RWPE2 (cell line): ENCODE measurements at regions not wholly inside any gene's neighbourhood (a gene's known extent, or its start where the extent isn't known, plus 50 kb on each side); places are given as distances from the start of the nearest gene placed in this dataset.

ENCODE experiments used
- ATAC-seq: fragments of 200-7000 bp; cut with Tn5 transposase; 3 replicates; pipeline ENCODE4 v1.9.1; 2021; ENCODE audit warnings: low read depth
- DNase-seq: peaks from one replicate; pipeline ENCODE4 v3.0.0-alpha.2; 2020; ENCODE audit warnings: low spot score
- H3K27ac ChIP-seq: fragments of 450-650 bp; 2 replicates; pipeline ENCODE4 v1.5.1; 2017; ENCODE audit warnings: mild to moderate bottlenecking; ENCODE audit not compliant: poor library complexity, severe bottlenecking
- H3K27me3 ChIP-seq: fragments of 250-450 bp; sonication (Bioruptor Pico); 2 replicates; pipeline ENCODE4 v1.5.1; 2021; ENCODE audit warnings: mild to moderate bottlenecking, moderate library complexity; ENCODE audit not compliant: insufficient read depth, poor library complexity, severe bottlenecking
- H3K36me3 ChIP-seq: fragments of 250-450 bp; sonication (Bioruptor Pico); 2 replicates; pipeline ENCODE4 v1.5.1; 2020; ENCODE audit warnings: low read depth, mild to moderate bottlenecking, moderate library complexity
- H3K4me1 ChIP-seq: fragments of 250-450 bp; sonication (Bioruptor Pico); 2 replicates; pipeline ENCODE4 v1.5.1; 2021; ENCODE audit warnings: mild to moderate bottlenecking, moderate library complexity; ENCODE audit not compliant: insufficient read depth, poor library complexity, severe bottlenecking
- H3K4me3 ChIP-seq: fragments of 250-450 bp; sonication (Bioruptor Pico); 2 replicates; pipeline ENCODE4 v1.5.1; 2021; ENCODE audit warnings: mild to moderate bottlenecking, moderate library complexity; ENCODE audit not compliant: severe bottlenecking
- H3K9me3 ChIP-seq: fragments of 250-450 bp; sonication (Bioruptor Pico); 2 replicates; pipeline ENCODE4 v1.5.1; 2021; ENCODE audit warnings: mild to moderate bottlenecking, moderate library complexity; ENCODE audit not compliant: severe bottlenecking
- TF ChIP-seq, protein P1 (sequence below): fragments of 450-650 bp; IDR thresholded peaks from one replicate; pipeline ENCODE4 v1.5.1; 2017; ENCODE audit warnings: mild to moderate bottlenecking, moderate library complexity; ENCODE audit not compliant: poor library complexity, severe bottlenecking

DNA sequence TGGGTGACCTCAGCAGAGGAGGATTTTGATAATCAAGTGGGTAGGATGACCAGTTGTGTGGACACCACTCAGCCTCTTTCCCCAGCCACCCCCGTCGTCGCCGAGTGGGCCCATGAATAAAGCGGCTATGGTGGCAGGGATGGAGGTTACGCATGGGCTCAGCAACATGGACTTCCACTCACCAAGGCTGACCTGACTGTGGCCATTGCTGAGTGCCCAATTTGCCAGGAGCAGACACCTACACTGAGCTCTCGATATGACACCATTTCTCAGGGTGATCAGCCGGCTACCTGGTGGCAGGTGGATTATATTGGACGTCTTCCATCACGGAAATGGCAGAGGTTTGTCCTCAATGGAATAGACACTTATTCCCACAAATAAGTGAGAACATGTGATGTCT lies 361.3 kb downstream of the KLHL4 start:
- TF ChIP-seq, protein P1, sequence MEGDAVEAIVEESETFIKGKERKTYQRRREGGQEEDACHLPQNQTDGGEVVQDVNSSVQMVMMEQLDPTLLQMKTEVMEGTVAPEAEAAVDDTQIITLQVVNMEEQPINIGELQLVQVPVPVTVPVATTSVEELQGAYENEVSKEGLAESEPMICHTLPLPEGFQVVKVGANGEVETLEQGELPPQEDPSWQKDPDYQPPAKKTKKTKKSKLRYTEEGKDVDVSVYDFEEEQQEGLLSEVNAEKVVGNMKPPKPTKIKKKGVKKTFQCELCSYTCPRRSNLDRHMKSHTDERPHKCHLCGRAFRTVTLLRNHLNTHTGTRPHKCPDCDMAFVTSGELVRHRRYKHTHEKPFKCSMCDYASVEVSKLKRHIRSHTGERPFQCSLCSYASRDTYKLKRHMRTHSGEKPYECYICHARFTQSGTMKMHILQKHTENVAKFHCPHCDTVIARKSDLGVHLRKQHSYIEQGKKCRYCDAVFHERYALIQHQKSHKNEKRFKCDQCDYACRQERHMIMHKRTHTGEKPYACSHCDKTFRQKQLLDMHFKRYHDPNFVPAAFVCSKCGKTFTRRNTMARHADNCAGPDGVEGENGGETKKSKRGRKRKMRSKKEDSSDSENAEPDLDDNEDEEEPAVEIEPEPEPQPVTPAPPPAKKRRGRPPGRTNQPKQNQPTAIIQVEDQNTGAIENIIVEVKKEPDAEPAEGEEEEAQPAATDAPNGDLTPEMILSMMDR: no peak
- no peak for ATAC-seq
- Histone ChIP-seq H3K4me3 (no peak overlapping the region), H3K36me3 (no peaks in the 10 kb centered on the region), H3K27me3 (no peaks in the 10 kb centered on the region), H3K4me1 (no peaks in the 10 kb centered on the region), H3K27ac (no peak overlapping the region), H3K9me3 (no peaks in the 10 kb centered on the region)
- no peak for DNase-seq

DNA sequence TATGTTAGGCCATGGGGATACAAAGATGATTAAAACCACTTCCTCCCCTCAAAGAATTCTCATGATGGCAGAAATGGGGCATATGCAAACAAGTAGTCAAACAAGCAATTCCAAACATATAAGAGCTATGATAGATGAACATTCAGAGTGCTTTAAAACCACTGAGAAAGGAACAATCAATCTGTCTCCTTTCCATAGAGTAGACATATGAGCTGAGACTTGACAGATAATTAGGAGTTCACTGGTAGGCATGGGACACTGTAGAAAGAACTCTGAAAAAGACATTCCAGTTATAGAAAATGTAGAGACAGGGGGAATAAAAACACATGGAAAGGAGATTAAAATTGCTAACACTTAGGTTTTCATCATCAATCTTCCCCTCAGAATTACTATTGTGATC lies 372.8 kb downstream of the KLHL4 start:
- DNase-seq (no peak), ATAC-seq (no peak)
- H3K4me3 ChIP-seq: no peak overlapping the region
- H3K36me3 ChIP-seq: no peaks in the 10 kb centered on the region
- TF ChIP-seq, protein P1: no peak
- no peak overlapping the region for H3K27ac ChIP-seq
- no peaks in the 10 kb centered on the region for H3K27me3 ChIP-seq
- H3K9me3 ChIP-seq: no peaks in the 10 kb centered on the region
- no peaks in the 10 kb centered on the region for H3K4me1 ChIP-seq

DNA sequence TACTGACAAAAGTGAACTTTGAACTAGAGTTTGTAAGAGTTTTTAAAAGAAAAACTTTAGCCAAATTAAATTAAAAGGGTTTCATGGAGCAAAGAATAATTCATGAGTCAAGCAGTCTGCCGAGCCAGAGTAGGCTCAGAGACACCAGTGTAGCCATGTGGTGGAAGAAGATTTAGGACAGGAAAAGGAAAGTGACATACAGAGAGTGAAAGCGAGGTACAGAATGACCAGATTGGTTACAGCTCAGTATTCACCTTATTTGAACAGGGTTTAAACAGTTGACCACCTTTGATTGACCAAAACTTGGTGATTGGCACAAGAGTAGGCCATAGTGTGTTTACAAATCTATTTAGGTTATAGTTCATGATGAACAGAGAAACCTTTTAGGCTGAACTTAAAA lies 377.8 kb downstream of the KLHL4 start:
- Histone ChIP-seq H3K27me3 (no peaks in the 10 kb centered on the region), H3K4me3 (no peak overlapping the region), H3K9me3 (no peaks in the 10 kb centered on the region), H3K27ac (no peak overlapping the region), H3K36me3 (no peaks in the 10 kb centered on the region), H3K4me1 (no peaks in the 10 kb centered on the region)
- no peak for DNase-seq
- no peak for ATAC-seq
- TF ChIP-seq, protein P1: no peak

DNA sequence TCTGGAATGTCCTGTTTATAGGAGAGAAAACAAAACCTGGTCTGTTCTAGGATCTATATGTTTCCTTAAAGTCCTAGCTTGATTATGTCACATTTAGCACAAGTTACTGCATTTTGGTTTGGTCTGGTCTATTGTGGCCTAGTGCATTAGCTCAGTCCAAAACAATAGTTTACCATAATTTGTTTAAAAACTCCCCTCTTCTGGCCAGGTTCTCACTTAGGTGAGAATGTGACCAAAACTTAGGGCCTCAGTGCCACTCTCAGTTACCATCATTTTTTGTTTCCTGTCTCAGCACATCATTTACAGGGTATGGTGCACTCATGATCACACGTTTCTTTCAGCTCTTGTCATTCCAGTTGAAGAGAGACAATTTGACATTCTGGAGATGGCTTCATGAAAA lies 378.5 kb downstream of the KLHL4 start:
- TF ChIP-seq, protein P1: no peak
- H3K4me1 ChIP-seq: no peaks in the 10 kb centered on the region
- DNase-seq (no peak), ATAC-seq (no peak)
- no peaks in the 10 kb centered on the region for H3K27me3 ChIP-seq
- H3K4me3 ChIP-seq: no peak overlapping the region
- H3K9me3 ChIP-seq: no peaks in the 10 kb centered on the region
- no peak overlapping the region for H3K27ac ChIP-seq
- H3K36me3 ChIP-seq: no peaks in the 10 kb centered on the region

DNA sequence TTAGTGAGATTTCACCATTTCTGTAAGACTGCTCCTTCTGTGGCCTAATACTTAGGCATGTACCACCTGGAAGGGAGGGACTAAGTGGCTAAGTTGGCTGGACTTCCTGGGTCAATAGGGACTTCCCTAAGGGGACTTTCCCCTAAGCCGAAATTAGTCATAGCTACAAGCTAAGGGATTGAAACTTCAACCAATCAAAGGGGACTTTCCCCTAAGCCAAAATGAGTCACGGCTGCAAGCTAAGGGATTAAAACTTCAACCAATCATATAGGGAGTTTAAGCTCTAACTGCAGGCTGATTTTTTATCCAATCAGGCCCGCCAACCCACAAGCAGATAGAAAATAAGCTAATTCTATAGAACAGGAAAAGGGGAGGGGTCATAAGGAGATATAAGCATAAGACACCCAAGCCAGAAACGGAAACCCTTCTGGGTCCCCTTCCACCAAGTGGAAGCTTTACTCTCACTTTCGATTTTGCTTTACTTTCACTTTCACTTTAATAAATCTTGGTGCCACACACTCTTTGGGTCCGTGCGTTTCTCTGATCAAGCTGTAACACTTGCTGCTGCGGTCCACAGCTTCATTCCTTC lies 382.8 kb downstream of the KLHL4 start:
- ATAC-seq (no peak), DNase-seq (no peak)
- Histone ChIP-seq H3K27me3 (no peaks in the 10 kb centered on the region), H3K36me3 (no peaks in the 10 kb centered on the region), H3K27ac (no peak overlapping the region), H3K4me1 (no peaks in the 10 kb centered on the region), H3K4me3 (no peak overlapping the region), H3K9me3 (no peaks in the 10 kb centered on the region)
- TF ChIP-seq, protein P1: no peak
